NCI-H128 (cell line): ENCODE measurements at regions not wholly inside any gene's neighbourhood (a gene's known extent, or its start where the extent isn't known, plus 50 kb on each side); places are given as distances from the start of the nearest gene placed in this dataset.

Source experiments
- DNase-seq: peaks from one replicate; lab custom pipeline; 2025; ENCODE audit not compliant: unreplicated experiment; lab: John Stamatoyannopoulos, UW

GRCh38 chr2:184507254-184507653 is 91.1 kb upstream of the ZNF804A start:
- no peak for DNase-seq

DNA sequence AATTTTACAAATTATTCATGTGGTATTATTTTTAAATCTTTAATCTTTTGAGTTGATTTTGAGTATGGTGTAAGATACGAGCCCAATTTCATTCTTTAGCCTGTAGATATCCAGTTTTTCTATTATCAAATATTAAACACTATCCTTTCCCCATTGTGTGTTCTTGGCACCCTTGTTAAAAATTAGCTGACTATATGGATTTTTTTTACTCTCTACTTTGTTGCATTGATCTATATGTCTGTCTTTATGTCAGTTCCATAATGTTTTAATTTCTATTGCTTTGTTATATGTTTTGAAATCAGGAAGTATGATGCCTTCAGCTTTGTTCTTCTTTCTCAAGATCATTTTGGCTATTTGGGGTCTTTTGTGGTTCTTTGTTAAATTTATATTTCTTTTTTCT is 80.9 kb upstream of the ZNF804A start:
- no peak for DNase-seq

GRCh38 chr2:184520441-184520840 is 77.9 kb upstream of the ZNF804A start:
- no peak for DNase-seq

- DNase-seq, result no peak
Observed at GRCh38 chr2:184523732-184524131, 74.6 kb upstream of the ZNF804A start.

- DNase-seq, result no peak
Observed at GRCh38 chr2:184524551-184525382, 73.6 kb upstream of the ZNF804A start.

DNA sequence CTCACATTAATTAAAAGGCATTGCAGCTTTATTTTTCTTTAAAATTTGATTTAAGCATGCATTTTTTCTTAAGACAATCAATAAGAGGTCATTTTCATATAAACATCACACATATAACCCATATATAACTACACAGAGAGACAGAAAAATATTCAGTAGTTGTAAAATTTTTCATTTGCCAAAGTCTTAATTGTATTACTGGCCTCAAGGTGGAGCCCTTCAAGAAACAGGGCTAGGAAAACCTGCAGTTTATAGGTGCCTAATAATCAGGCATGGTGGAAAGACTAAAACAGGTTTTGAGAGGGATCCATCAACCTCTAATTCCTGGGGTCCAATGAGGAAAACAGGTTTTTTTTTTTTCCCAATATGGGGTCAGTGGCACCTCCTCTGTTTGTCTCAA is 71.3 kb upstream of the ZNF804A start:
- no peak for DNase-seq

GRCh38 chr2:184528119-184528518 is 70.2 kb upstream of the ZNF804A start:
- no peak for DNase-seq

DNA sequence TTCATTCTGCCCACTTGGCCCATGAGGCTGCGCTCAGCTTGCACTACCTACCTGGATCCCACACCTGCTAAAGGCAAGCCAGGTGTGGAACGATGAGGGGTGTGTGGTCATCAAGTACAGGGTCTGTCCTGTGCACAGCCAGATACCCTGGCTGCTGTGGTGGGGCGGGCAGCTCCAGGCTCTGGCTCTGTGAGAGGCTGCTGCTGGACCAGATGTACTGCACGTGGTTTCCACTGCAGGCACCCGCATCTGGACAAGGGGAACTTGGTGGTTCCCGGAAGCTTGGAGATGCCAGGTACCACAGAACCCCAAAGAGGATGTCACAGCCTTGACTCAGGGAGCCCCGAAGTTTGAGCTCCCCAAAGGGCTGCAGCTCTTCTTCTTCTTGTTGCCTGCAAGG is 68.1 kb upstream of the ZNF804A start:
- DNase-seq, result no peak

DNA sequence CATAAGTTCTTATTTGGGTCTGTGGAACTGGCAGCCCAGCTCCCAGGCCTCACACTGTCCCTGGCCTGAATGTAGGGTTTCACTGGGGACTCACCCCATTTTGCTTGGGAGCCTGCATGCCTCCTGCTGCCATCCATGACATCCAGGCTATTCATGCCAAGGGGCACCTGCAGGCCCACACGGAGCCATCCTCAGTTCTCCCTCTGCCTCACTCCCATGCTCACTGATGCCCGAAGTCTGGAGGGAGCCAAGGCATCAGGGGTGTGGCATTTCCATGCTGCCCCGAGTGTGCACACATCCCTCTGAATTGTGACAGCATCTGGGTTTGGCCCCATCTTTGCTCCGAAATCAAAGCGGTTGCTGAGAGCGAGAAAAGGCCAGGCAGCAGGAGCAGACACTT is 67.4 kb upstream of the ZNF804A start:
- no peak for DNase-seq

- DNase-seq, result no peak
Observed at GRCh38 chr2:184532551-184532950, 65.8 kb upstream of the ZNF804A start.

DNA sequence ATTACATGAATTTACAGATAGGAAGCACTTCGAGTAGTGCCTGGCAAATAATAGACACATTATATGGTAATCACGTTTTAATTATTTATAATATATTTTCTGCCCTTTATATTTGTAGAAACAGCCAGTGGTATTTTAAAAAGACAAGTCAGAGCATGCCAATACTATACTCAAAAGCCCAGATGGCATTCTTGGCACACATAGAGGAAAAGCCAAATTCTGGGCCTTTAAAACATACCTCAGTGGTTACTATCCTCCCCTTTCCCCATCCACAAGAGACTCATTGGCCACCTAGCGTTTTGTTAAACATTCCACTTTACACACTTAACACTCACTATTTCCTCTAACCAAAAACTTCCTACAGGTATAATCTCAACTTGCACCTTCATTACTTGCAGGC is 63.3 kb upstream of the ZNF804A start:
- no peak for DNase-seq

DNA sequence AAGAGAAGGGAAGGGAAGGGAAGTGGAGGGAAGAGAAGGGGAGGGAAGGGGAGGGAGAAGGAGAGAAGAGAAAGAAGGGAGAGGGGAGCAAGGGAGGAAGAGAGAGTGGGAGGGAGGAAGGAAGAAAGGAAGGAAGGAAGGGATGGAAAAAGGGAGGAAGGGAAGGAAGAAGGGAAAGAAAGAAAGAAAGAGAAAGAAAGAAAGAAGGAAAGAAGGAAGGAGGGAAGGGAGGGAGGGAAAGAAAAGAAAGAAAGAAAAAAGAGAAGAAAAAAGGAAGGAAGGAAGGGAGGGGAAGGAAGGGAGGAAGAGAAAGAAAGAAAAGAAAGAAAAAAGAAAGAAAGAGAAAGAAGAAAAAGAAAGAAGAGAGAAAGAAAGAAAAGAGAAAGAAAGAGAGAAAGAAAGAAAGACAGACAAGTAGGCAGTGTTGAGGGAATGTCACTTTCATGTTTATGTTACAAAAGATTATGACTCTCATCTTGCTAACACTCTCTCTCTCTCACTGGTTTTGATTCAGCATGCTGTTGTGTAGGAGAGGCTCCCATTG is 58.0 kb upstream of the ZNF804A start:
- DNase-seq, result no peak

GRCh38 chr2:184541591-184541990 is 56.7 kb upstream of the ZNF804A start:
- DNase-seq, result no peak

DNA sequence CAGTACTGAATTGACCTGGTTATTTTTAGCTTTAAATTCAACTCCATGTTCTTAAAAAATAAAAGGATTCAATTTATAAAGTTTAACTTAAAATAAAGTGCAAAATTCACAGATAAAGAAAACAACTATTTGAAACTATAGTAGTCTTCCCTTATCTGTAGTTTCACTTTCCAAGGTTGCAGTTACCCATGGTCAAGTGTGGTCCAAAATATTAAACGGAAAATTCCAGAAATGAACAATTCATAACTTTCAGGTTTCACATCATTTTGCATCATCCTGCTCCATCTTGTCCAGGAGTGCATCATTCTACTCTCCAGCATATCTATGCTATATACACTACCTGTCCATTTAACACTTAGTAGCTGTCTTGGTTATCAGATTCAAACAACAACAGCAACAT is 54.5 kb upstream of the ZNF804A start:
- DNase-seq, result no peak
